AG10803 (cell line): ENCODE measurements at regions not wholly inside any gene's neighbourhood (a gene's known extent, or its start where the extent isn't known, plus 50 kb on each side); places are given as distances from the start of the nearest gene placed in this dataset.

Source experiments
- DNase-seq: peaks from one replicate; pipeline ENCODE4 v3.0.0; 2010; ENCODE audit warnings: low read depth
- H3K4me3 ChIP-seq: 2 replicates; pipeline ENCODE4 v1.5.1; 2011; ENCODE audit warnings: mild to moderate bottlenecking, low read length, control low read depth
- TF ChIP-seq, protein P1 (sequence below): conservative IDR thresholded peaks from 2 replicates; pipeline ENCODE4 v1.5.1; 2011; ENCODE audit warnings: mild to moderate bottlenecking, low read length, control low read depth, inconsistent platforms

DNA sequence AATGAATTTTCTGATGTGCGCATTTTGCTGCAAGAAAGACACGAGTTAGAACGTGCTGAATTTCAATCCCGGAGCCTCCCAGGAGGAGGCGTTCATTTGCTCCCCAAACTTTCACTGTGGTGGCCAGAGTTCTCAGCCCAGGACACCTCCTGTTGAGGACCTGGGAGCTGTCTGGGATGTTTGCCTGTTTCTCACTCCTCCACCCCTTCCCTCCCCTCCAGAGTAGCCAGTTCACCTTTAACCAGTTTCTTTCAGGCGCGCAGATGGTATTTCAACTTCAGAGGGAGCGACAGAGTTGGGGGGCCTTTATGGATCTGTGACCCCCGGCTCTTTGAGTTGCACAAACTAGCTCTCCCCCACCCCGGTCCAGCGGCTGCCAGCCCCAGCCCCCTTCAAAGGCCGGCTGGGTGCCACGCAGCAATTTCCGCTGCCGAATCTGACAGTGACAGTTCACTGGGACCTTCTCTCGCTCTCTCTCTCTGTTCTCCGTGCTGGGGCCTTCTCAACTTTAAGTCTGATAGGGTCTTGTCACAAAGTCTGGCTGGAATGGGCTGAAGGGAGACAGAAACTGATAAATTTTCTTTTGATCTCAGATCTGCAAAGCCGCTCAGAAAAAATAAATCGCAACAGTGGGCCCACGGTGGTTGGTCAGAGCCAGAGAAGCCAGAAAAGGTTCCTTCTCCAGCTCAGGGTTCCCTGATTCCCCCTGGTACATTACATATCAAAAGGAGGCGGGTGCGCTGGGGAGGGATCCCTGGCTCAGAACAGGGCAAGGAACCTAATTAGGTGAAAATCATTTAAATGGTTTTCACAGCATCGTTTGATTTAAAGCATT is 100.0 kb upstream of the STX18 start:
- H3K4me3 ChIP-seq, result no peak overlapping the region
- TF ChIP-seq, protein P1, sequence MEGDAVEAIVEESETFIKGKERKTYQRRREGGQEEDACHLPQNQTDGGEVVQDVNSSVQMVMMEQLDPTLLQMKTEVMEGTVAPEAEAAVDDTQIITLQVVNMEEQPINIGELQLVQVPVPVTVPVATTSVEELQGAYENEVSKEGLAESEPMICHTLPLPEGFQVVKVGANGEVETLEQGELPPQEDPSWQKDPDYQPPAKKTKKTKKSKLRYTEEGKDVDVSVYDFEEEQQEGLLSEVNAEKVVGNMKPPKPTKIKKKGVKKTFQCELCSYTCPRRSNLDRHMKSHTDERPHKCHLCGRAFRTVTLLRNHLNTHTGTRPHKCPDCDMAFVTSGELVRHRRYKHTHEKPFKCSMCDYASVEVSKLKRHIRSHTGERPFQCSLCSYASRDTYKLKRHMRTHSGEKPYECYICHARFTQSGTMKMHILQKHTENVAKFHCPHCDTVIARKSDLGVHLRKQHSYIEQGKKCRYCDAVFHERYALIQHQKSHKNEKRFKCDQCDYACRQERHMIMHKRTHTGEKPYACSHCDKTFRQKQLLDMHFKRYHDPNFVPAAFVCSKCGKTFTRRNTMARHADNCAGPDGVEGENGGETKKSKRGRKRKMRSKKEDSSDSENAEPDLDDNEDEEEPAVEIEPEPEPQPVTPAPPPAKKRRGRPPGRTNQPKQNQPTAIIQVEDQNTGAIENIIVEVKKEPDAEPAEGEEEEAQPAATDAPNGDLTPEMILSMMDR, result no peak

DNA sequence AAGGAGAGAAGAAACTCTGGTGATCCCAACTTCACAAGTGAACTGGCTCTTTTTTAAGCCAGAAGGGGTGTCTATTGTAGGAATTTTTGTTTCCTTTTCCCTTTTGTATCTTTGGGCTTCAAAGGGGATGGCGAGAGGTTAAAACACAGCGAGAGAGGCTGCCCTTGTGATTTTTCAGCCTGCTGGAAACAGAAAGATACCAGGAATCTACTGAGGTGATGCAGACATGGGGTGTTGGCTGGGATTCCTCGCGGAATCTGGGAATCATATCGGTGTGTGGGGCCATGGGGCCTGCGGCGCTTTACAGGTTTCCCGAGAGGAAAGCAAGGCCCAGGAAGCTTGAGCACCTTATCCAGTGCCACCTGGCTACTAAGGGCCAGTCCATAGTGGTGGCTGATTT is 99.4 kb upstream of the STX18 start:
- H3K4me3 ChIP-seq, result no peak overlapping the region
- TF ChIP-seq, protein P1, result no peak
- no peak for DNase-seq

More for the DNA sequence above, 100.0 kb upstream of the STX18 start:
- no peak for DNase-seq

DNA sequence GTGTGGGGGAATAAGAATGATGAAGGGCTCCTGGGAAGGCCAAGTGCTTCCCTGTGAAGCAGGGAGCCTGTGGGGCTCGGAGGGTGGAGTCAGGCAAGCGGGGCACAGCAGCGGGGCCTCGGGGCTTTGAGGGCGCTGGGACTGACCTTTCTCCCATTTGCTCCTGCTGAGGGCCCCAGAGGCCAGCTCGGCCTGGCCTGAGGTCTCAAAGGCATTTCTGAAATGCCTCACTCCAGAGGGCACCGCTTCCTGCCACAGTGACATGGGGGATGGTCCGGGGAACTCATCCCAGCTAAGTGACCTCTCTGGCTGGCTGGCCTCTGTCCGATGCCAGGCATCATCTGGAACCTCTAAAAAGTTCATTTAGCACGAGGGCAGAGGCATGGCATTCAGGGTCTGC is 98.8 kb upstream of the STX18 start:
- peak; percentile 33 for DNase-seq
- no peak overlapping the region for H3K4me3 ChIP-seq
- TF ChIP-seq, protein P1, result no peak

DNA sequence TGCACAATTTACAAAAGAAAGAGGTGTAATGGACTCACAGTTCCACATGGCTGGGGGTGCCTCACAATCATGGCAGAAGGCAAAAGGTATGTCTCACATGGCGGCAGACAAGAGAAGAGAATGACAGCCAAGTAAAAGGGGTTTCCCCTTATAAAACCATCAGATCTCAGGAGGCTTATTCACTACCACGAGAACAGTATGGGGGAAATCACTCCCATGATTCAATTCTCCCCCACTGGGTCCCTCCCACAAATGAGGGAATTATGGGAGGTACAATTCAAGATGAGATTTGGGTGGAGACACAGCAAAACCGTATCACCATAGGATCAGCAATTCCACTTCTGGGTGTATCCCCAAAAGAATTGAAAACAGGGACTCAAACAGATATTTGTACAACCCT is 97.5 kb upstream of the STX18 start:
- no peak for DNase-seq
- TF ChIP-seq, protein P1, result no peak
- H3K4me3 ChIP-seq, result no peak overlapping the region

DNA sequence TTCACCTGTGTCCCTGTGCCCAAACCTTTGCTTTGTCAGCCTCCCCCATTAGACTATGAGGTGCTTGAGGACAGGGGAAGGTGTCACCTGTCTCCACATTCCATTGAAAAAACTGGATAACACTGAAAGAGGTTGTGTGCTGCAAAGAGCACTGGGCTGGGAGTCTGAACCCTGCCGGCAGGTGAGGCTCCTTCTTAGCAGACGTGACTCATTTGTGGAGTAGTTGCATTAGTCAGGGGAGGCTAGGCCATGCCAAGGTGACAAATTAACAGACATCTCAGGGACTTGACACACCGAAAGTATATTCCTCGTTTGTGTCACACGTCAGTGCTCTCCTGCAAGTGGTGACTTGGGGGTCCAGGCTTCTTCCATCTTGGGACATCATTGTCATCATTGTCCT is 95.9 kb upstream of the STX18 start:
- DNase-seq, result no peak
- H3K4me3 ChIP-seq, result no peak overlapping the region
- TF ChIP-seq, protein P1, result no peak

DNA sequence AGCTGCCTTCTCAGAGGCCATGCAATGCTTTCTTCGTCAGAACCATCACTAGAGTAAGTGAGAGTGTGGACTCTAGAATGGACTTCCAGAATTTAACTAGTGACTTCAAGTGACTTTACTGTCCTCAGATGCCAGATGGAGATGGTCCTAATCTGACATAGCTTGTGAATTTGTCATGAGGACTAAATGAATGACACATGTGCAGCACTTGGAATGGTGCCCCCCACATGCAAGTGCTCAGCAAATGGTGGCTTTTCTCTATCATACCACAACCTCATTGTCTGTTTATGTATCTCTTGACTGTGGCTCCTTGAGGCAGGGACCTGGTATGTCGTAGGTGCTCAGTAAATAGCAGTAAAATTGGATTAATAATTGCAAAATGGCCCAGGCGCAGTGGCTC is 91.6 kb upstream of the STX18 start:
- DNase-seq, result peak; percentile 72
- H3K4me3 ChIP-seq, result no peak overlapping the region
- TF ChIP-seq, protein P1, result no peak

DNA sequence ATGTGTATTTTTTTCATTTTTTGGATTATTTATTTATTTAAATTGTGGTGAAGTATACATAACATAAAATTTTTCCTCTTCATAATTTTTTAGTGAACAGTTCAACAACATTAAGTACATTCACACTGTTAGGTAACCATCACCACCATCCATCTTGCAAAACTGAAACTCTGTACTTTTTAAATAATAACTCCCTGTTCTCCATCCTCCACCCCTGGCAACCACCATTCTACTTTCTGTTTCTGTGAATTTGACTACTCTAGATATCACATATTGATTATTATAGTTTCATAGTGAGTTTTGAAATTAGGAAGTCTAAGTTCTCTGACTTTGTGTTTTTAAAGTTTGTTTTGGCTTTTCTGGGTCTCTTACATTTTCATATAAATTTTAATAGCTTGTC is 89.3 kb upstream of the STX18 start:
- DNase-seq, result no peak
- TF ChIP-seq, protein P1, result no peak
- no peak overlapping the region for H3K4me3 ChIP-seq
